GM12873 (cell line): ENCODE measurements at regions not wholly inside any gene's neighbourhood (a gene's known extent, or its start where the extent isn't known, plus 50 kb on each side); places are given as distances from the start of the nearest gene placed in this dataset.

Experiments used
- TF ChIP-seq, protein P1 (sequence below): IDR thresholded peaks from 2 replicates; pipeline ENCODE4 v1.5.1; 2012; ENCODE audit warnings: low read depth, mild to moderate bottlenecking, moderate library complexity, low read length, control low read depth; ENCODE audit not compliant: insufficient read depth; ENCODE audit errors: missing control alignments

DNA sequence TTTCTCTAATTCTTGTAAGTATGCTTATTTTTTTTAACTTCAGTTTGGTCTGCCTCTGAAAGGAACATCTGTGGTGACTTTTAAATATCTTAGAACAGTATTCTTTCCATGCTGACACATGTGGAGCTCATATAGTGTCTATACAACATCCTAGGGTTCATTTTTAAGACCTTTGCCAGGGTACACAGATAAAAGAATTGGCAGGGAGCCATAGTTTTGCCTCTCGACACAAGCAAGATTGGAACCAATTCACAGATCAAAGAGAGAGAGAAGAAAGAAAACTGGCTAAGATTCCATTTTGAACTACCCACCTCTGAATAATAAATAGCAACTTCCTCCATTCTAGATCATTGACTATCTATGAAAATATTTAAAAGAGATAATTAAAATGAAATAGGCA is 142.7 kb upstream of the ST6GAL2 start:
- TF ChIP-seq, protein P1, sequence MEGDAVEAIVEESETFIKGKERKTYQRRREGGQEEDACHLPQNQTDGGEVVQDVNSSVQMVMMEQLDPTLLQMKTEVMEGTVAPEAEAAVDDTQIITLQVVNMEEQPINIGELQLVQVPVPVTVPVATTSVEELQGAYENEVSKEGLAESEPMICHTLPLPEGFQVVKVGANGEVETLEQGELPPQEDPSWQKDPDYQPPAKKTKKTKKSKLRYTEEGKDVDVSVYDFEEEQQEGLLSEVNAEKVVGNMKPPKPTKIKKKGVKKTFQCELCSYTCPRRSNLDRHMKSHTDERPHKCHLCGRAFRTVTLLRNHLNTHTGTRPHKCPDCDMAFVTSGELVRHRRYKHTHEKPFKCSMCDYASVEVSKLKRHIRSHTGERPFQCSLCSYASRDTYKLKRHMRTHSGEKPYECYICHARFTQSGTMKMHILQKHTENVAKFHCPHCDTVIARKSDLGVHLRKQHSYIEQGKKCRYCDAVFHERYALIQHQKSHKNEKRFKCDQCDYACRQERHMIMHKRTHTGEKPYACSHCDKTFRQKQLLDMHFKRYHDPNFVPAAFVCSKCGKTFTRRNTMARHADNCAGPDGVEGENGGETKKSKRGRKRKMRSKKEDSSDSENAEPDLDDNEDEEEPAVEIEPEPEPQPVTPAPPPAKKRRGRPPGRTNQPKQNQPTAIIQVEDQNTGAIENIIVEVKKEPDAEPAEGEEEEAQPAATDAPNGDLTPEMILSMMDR, result no peak

DNA sequence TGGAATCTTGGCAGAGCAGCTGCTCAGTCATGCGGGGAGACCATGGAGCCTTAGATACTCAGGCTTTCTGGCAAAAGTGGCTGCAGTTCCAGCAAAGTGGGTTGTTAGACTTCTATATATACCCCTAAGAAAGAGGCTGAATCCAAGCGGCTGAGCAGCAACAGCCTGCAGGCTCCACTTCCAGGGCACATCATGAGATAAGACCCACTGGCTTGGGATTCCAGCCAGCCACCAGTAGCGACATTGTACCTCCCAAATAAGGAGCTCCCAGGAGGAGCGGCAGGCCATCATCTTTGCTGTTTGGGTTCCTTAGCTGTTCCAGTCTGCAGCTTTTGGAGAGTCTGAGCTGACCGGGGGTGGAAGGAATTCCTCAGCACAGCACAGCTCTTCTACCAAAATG is 150.3 kb upstream of the ST6GAL2 start:
- TF ChIP-seq, protein P1, result no peak

DNA sequence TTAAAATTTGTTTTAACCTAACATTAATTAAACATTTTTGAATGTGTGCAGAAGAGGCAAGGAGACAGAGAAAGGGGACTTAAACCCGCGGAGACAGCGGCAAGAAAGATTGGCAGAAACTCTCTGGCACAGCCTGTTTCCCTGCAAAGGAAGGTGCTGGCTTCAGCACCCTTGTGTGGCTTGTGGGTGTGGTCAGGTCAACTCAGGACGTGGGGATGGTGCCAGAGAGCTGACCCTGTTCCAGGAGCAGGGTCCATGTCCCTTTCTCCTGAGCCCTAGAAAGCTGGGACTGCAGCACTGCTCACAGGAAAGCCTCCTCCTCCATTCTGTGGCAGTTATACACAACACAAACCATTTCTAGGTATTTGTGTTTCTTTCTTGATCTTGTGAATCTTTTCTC is 176.2 kb upstream of the ST6GAL2 start:
- TF ChIP-seq, protein P1, result no peak

DNA sequence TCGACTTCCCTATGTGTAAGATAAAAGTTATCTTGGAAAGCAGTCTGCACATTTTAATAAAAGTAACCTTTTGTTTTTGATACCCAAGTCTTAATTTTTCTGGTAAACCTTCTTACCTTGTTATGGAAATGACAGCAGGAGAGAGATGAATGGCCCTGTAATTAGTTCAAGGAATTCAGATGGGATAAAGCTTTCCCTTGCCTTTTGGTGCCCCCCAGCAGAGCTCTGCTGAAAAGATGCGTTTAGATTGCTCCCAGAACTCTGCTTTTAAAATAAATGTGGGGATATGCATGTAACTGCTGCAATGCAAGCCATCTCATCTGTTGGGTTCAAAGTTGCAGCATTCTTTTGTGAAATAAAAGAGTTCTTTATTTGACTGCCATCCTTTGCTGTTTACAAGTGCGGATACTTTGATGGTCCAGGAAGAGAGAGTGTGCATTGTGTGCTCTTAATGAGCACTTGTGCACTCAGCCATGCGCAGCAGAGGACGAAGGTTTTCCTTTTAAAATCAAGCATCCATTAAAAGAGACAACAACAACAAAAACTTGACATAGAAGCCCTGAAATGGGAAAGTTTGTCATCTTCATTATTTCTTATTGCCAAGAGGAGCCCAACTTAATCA is 176.7 kb upstream of the ST6GAL2 start:
- TF ChIP-seq, protein P1, result no peak

DNA sequence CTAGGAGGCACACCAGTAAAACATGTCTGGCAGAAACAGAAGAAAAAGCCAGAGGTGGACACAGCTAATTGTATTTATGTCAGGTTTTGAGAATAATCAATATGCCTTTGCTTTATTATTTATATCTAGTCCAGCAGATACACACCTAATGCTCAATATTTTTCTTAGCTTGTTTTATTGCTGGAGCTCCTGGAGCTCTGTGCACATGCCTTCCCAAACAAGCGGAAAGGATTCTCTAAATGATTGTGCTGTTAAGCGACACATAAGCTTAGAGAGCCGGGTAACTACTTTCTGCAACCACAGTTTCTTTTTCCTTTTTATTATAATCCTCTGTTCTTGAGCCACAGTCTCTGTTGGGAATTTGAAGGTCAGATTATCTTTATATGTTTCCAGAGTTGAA is 177.3 kb upstream of the ST6GAL2 start:
- TF ChIP-seq, protein P1, result no peak

DNA sequence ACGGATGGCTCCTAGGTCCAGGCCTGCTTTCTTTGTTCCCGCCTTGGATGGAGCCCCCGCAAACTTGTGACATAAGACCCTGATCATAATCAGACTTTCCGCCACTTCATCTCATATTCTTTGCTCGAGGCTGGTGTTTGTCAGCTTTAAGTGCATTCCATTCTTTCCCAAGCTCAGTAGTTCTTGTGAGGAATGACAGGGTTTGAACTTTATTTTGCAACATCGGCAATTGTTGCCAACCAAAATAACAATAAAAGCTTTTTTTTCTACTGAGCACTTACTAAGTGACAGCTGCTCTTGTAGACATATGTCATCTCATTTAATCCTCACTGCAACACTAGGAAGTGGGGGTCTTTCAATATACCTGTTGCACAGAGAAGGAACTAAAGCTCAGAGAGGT is 178.8 kb upstream of the ST6GAL2 start:
- TF ChIP-seq, protein P1, result no peak

DNA sequence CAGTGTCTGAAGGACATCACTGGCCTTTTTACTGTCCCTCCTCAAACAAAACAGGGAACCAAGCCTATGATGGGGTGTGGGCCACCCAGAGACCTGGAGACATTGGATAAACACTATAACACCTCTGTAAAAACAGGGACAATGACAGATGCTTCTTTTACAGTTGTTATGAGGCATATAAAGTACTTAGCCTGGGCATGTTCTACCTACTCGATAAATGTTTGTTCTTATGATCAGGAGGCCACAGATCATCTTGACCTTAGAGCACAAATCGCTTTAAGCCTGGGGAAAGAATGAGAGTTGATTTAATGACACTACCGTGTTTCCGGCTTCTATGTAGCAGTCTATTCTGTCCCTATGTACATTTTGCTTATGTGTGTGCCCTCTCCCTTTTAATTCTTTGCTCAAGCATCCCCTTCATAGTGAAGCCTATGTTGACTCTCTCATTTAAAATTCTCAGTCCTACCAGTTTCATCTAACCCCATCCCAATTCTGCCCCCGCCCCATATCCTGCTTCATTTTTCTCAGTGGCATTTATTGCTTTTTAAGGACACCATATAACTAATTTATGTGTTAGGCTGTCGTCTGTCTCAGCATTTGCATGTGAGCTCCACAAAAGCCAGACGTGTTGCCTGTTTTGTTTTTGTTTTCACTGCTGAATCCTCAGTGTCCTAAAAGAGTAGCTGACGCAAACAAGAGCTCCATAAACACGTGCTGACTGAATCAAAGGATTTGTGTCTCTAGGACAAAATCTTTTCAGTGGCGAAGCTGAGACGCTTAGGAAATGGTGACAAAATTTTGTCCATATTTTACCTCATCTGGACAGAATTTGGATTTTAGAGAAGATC is 182.3 kb upstream of the ST6GAL2 start:
- TF ChIP-seq, protein P1, result no peak
